Liver (tissue), 7 donors: ENCODE measurements at regions not wholly inside any gene's neighbourhood (a gene's known extent, or its start where the extent isn't known, plus 50 kb on each side); places are given as distances from the start of the nearest gene placed in this dataset.

Experiments
- DNase-seq: peaks from one replicate; pipeline ENCODE4 v3.0.0-alpha.2; 2017; ENCODE audit warnings: low spot score
- H3K27ac ChIP-seq, 2 donors: one replicate each; pipeline ENCODE4 v1.7.0; 2013; ENCODE audit warnings: inconsistent platforms in 2 of 2, low read length in 2 of 2, control low read depth in 1 of 2, low read depth in 1 of 2, mild to moderate bottlenecking in 1 of 2
- H3K27me3 ChIP-seq, 4 donors: one replicate each; pipeline versions ENCODE4 v1.6.1 to v1.7.0; 2013; ENCODE audit warnings: low read length in 3 of 4, inconsistent platforms in 1 of 4, mild to moderate bottlenecking in 1 of 4, moderate library complexity in 1 of 4; ENCODE audit not compliant: control insufficient read depth in 4 of 4, insufficient read depth in 4 of 4
- H3K36me3 ChIP-seq, 4 donors: one replicate each; pipeline versions ENCODE4 v1.6.1 to v1.7.0; 2013; ENCODE audit warnings: low read length in 3 of 4, mild to moderate bottlenecking in 3 of 4, low read depth in 1 of 4, moderate library complexity in 1 of 4; ENCODE audit not compliant: control insufficient read depth in 4 of 4, insufficient read depth in 3 of 4
- H3K4me1 ChIP-seq, 4 donors: one replicate each; pipeline versions ENCODE4 v1.6.1 to v1.7.0; 2013; ENCODE audit warnings: low read length in 3 of 4, mild to moderate bottlenecking in 3 of 4, moderate library complexity in 1 of 4; ENCODE audit not compliant: control insufficient read depth in 4 of 4, insufficient read depth in 4 of 4
- H3K4me3 ChIP-seq, 3 donors: one replicate each; pipeline versions ENCODE4 v1.6.1 to v1.7.0; 2013; ENCODE audit warnings: low read length in 3 of 3, control low read depth in 1 of 3, low read depth in 1 of 3, mild to moderate bottlenecking in 1 of 3
- H3K9ac ChIP-seq, 2 donors: one replicate each; pipeline ENCODE4 v1.7.0; 2013; ENCODE audit warnings: low read length in 2 of 2, mild to moderate bottlenecking in 2 of 2, moderate library complexity in 2 of 2, control low read depth in 1 of 2, low read depth in 1 of 2
- H3K9me3 ChIP-seq, 4 donors: one replicate each; pipeline versions ENCODE4 v1.6.1 to v1.7.0; 2013; ENCODE audit warnings: low read length in 3 of 4; ENCODE audit not compliant: control insufficient read depth in 4 of 4
- EGR1 ChIP-seq, 2 donors: IDR thresholded peaks; 2 replicates each; pipeline ENCODE4 v1.6.1; 2016 to 2018; ENCODE audit warnings: antibody characterized with exemption in 2 of 2, low read depth in 2 of 2
- FOXA1 ChIP-seq: IDR thresholded peaks from 2 replicates; pipeline ENCODE4 v1.6.1; 2016; ENCODE audit warnings: antibody characterized with exemption
- FOXA2 ChIP-seq: IDR thresholded peaks from 2 replicates; pipeline ENCODE4 v1.6.1; 2016; ENCODE audit warnings: antibody characterized with exemption
- GABPA ChIP-seq, 2 donors: IDR thresholded peaks in 1 of 2; conservative IDR thresholded peaks in 1 of 2; 2 replicates each; pipeline ENCODE4 v1.6.1; 2016; ENCODE audit warnings: antibody characterized with exemption in 2 of 2, mild to moderate bottlenecking in 1 of 2, moderate library complexity in 1 of 2
- HNF4A ChIP-seq, 2 donors: conservative IDR thresholded peaks; 2 replicates each; pipeline ENCODE4 v1.6.1; 2016; ENCODE audit warnings: antibody characterized with exemption in 2 of 2, mild to moderate bottlenecking in 2 of 2
- HNF4G ChIP-seq: IDR thresholded peaks from 2 replicates; pipeline ENCODE4 v1.6.1; 2016; ENCODE audit warnings: antibody characterized with exemption
- JUND ChIP-seq, 2 donors: IDR thresholded peaks; 2 replicates each; pipeline ENCODE4 v1.6.1; 2016; ENCODE audit warnings: antibody characterized with exemption in 2 of 2
- NR2F2 ChIP-seq: IDR thresholded peaks from 2 replicates; pipeline ENCODE4 v1.6.1; 2016; ENCODE audit warnings: antibody characterized with exemption
- RAD21 ChIP-seq, 2 donors: IDR thresholded peaks; 2 replicates each; pipeline ENCODE4 v1.6.1; 2016; ENCODE audit warnings: antibody characterized with exemption in 2 of 2, mild to moderate bottlenecking in 2 of 2
- RXRA ChIP-seq, 2 donors: IDR thresholded peaks; 2 replicates each; pipeline ENCODE4 v1.6.1; 2017 to 2018; ENCODE audit warnings: antibody characterized with exemption in 2 of 2, mild to moderate bottlenecking in 1 of 2
- SP1 ChIP-seq: IDR thresholded peaks from 2 replicates; pipeline ENCODE4 v1.6.1; 2018; ENCODE audit warnings: antibody characterized with exemption, mild to moderate bottlenecking
- TAF1 ChIP-seq: conservative IDR thresholded peaks from 2 replicates; pipeline ENCODE4 v1.6.1; 2016; ENCODE audit warnings: antibody characterized with exemption, mild to moderate bottlenecking
- YY1 ChIP-seq: IDR thresholded peaks from 2 replicates; pipeline ENCODE4 v1.6.1; 2016; ENCODE audit warnings: antibody characterized with exemption, mild to moderate bottlenecking
- ZBTB33 ChIP-seq: IDR thresholded peaks from 2 replicates; pipeline ENCODE4 v1.6.1; 2016; ENCODE audit warnings: antibody characterized with exemption
- WGBS: extraction: QIAGEN DNeasy Blood & Tissue Kit; methylation state at CpG from one replicate; pipeline ENCODE4 v1.1.7; 2013; 5-methylcytosine and 5-hydroxymethylcytosine counted together
- TF ChIP-seq, protein P1 (sequence below): IDR thresholded peaks from 2 replicates; pipeline ENCODE4 v1.6.1; 2016; ENCODE audit warnings: antibody characterized with exemption
- TF ChIP-seq, protein P2 (sequence below): IDR thresholded peaks from 2 replicates; pipeline ENCODE4 v1.6.1; 2016; ENCODE audit warnings: antibody characterized with exemption
- TF ChIP-seq, protein P3 (sequence below): IDR thresholded peaks from 2 replicates; pipeline ENCODE4 v1.6.1; 2016; ENCODE audit warnings: antibody characterized with exemption, mild to moderate bottlenecking
- donor health status: healthy.
- donor health status: healthy.
- donor health status: healthy.
- donor health status: healthy.

- TF ChIP-seq FOXA1 (no peak), RAD21 (IDR thresholded peaks at IDR 0.05) (no peak), NR2F2 (no peak), HNF4G (no peak), SP1 (no peak)
- TF ChIP-seq, protein P1, sequence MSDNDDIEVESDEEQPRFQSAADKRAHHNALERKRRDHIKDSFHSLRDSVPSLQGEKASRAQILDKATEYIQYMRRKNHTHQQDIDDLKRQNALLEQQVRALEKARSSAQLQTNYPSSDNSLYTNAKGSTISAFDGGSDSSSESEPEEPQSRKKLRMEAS = no peak
- TF ChIP-seq, protein P2, sequence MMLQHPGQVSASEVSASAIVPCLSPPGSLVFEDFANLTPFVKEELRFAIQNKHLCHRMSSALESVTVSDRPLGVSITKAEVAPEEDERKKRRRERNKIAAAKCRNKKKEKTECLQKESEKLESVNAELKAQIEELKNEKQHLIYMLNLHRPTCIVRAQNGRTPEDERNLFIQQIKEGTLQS = no peak
- WGBS = 64% methylated on average over 2 of the region's 2 CpGs
- Histone ChIP-seq H3K4me3 (no peak overlapping the region), H3K9me3 (peaks cover 0 to 3% (median 0%) of the 10 kb centered on the region in 4 donors), H3K9ac (no peak overlapping the region), H3K4me1 (no peaks in the 10 kb centered on the region), H3K36me3 (no peaks in the 10 kb centered on the region), H3K27me3 (no peaks in the 10 kb centered on the region), H3K27ac (no peak overlapping the region)
- DNase-seq = no peak
Observed at GRCh38 chr5:100319885-100320284, 215.3 kb upstream of the FAM174A start.

DNA sequence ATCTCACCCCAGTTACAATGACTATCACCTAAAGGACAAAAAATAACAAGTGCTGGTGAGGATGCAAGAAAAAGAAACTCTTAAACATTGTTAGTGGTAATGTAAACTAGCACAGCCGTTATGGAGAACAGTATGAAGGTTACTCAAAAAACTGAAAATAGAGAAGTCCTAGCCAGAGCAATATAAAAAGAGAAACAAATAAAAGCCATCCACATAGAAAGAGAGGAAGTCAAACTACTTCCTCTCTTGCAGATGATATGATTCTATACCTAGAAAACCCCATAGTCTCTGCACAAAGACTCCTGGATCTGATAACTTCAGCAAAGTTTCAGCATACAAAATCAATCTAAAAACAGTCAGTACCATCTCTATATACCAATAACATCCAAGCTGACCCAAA is 221.5 kb upstream of the FAM174A start:
- 63% methylated on average over 1 of the region's 1 CpG for WGBS
- no peak overlapping the region for H3K4me3 ChIP-seq
- H3K27me3 ChIP-seq = no peaks in the 10 kb centered on the region
- TF ChIP-seq, protein P2 = no peak
- TF ChIP-seq HNF4A (conservative IDR thresholded peaks at IDR 0.05) (no peak), JUND (IDR thresholded peaks at IDR 0.05) (no peak), YY1 (no peak), RAD21 (IDR thresholded peaks at IDR 0.05) (no peak), TAF1 (no peak), HNF4G (no peak), FOXA1 (no peak), NR2F2 (no peak), GABPA (IDR thresholded peaks at IDR 0.05 in 1 of 2, conservative IDR thresholded peaks at IDR 0.05 in 1 of 2) (no peak), SP1 (no peak), RXRA (IDR thresholded peaks at IDR 0.05) (no peak), FOXA2 (no peak), EGR1 (IDR thresholded peaks at IDR 0.05; ENCODE audit: low read depth in 2 of 2) (no peak), ZBTB33 (no peak)
- TF ChIP-seq, protein P3, sequence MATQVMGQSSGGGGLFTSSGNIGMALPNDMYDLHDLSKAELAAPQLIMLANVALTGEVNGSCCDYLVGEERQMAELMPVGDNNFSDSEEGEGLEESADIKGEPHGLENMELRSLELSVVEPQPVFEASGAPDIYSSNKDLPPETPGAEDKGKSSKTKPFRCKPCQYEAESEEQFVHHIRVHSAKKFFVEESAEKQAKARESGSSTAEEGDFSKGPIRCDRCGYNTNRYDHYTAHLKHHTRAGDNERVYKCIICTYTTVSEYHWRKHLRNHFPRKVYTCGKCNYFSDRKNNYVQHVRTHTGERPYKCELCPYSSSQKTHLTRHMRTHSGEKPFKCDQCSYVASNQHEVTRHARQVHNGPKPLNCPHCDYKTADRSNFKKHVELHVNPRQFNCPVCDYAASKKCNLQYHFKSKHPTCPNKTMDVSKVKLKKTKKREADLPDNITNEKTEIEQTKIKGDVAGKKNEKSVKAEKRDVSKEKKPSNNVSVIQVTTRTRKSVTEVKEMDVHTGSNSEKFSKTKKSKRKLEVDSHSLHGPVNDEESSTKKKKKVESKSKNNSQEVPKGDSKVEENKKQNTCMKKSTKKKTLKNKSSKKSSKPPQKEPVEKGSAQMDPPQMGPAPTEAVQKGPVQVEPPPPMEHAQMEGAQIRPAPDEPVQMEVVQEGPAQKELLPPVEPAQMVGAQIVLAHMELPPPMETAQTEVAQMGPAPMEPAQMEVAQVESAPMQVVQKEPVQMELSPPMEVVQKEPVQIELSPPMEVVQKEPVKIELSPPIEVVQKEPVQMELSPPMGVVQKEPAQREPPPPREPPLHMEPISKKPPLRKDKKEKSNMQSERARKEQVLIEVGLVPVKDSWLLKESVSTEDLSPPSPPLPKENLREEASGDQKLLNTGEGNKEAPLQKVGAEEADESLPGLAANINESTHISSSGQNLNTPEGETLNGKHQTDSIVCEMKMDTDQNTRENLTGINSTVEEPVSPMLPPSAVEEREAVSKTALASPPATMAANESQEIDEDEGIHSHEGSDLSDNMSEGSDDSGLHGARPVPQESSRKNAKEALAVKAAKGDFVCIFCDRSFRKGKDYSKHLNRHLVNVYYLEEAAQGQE = no peak
- TF ChIP-seq, protein P1 = no peak
- no peaks in the 10 kb centered on the region for H3K36me3 ChIP-seq
- H3K4me1 ChIP-seq = no peaks in the 10 kb centered on the region
- peaks cover 0 to 3% (median 0%) of the 10 kb centered on the region in 4 donors for H3K9me3 ChIP-seq
- H3K9ac ChIP-seq = no peak overlapping the region
- DNase-seq = no peak
- no peak overlapping the region for H3K27ac ChIP-seq
